Suprapubic skin (tissue), 4 donors: ENCODE measurements at regions not wholly inside any gene's neighbourhood (a gene's known extent, or its start where the extent isn't known, plus 50 kb on each side); places are given as distances from the start of the nearest gene placed in this dataset.

Experiments
- DNase-seq, 2 donors: peaks; one replicate each; pipeline ENCODE4 v3.0.0-alpha.2; 2019; ENCODE audit warnings: low spot score in 2 of 2
- H3K27ac ChIP-seq: fragments of 200-600 bp; sonication (generic); one replicate; pipeline ENCODE4 v1.5.1; 2019
- H3K27me3 ChIP-seq: fragments of 200-600 bp; sonication (generic); one replicate; pipeline ENCODE4 v1.5.1; 2019
- H3K36me3 ChIP-seq: fragments of 200-600 bp; sonication (generic); one replicate; pipeline ENCODE4 v1.5.1; 2019
- H3K4me1 ChIP-seq: fragments of 200-600 bp; sonication (generic); one replicate; pipeline ENCODE4 v1.5.1; 2019
- H3K4me3 ChIP-seq: fragments of 200-600 bp; sonication (generic); one replicate; pipeline ENCODE4 v1.5.1; 2019; ENCODE audit warnings: mild to moderate bottlenecking
- H3K9me3 ChIP-seq: fragments of 200-600 bp; sonication (generic); one replicate; pipeline ENCODE4 v1.5.1; 2019
- CTCF ChIP-seq, 2 donors: fragments of 200-600 bp in 1 of 2; fragments of 450-650 bp in 1 of 2; sonication (generic) in 1 of 2; IDR thresholded peaks; one replicate each; pipeline ENCODE4 v1.5.1; 2016 to 2019; ENCODE audit warnings: antibody characterized with exemption in 2 of 2, mild to moderate bottlenecking in 1 of 2, moderate library complexity in 1 of 2
- EP300 ChIP-seq: sonication (generic); formaldehyde crosslinking; IDR thresholded peaks from one replicate; pipeline ENCODE4 v1.6.1; 2017; ENCODE audit warnings: antibody characterized with exemption
- POLR2A ChIP-seq, 2 donors: fragments of 450-650 bp; IDR thresholded peaks; one replicate each; pipeline ENCODE4 v1.6.1; 2017; ENCODE audit warnings: antibody characterized with exemption in 2 of 2, mild to moderate bottlenecking in 2 of 2, moderate library complexity in 2 of 2
- POLR2AphosphoS5 ChIP-seq, 3 donors: sonication (generic); formaldehyde crosslinking; IDR thresholded peaks; one replicate each; pipeline ENCODE4 v1.6.1; 2017; ENCODE audit warnings: antibody characterized with exemption in 3 of 3
- WGBS: methylation state at CpG from one replicate; pipeline ENCODE4 v1.1.5; 2018; 5-methylcytosine and 5-hydroxymethylcytosine counted together

DNA sequence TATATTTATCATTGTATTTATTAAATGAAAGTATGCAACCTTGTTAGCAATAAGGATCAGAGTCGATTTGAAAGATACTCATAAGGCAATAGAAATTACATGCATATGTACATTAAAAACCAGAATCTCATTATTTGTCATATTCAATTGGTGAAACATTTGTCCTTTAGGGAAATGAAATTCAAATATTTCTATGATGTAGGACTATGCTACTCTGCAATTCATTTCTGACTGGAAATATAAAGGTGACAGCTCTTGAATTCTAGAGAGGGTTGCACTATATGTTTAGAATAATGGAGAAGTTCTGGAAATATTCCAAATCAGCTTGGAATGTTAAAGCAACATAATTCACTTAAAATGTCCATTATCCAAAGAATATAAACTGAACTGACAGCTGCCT lies 1519.8 kb downstream of the ARAP2 start:
- Histone ChIP-seq H3K4me1 (peaks cover 3% of the 10 kb centered on the region), H3K36me3 (no peaks in the 10 kb centered on the region), H3K27me3 (no peaks in the 10 kb centered on the region), H3K27ac (no peak overlapping the region), H3K9me3 (no peaks in the 10 kb centered on the region), H3K4me3 (no peak overlapping the region)
- TF ChIP-seq POLR2A (IDR thresholded peaks at IDR 0.05): no peak
- TF ChIP-seq EP300: no peak
- TF ChIP-seq CTCF (IDR thresholded peaks at IDR 0.05): no peak
- TF ChIP-seq POLR2AphosphoS5 (IDR thresholded peaks at IDR 0.05): no peak
- WGBS: 62% methylated on average over 1 of the region's 1 CpG
- no peak for DNase-seq

DNA sequence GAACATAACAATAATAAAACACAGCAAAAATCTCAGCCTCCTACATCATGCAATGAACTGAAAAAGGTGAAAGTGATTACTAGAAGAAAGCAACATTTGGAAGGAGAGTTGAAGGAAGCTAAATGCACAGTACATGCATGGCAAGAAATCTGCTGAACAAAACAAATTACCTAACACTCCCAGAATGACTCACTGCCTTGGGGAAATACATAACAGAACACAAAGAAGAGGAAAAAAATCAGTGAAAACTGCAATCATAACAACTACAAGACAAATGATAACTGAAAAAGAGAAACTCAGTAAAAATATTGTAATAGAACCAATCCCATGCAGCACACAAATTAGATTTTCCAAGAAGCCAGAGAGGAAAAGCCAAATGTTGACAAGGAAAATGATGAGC lies 1513.2 kb downstream of the ARAP2 start:
- no peaks in the 10 kb centered on the region for H3K9me3 ChIP-seq
- H3K27me3 ChIP-seq: no peaks in the 10 kb centered on the region
- TF ChIP-seq EP300 (no peak), POLR2A (IDR thresholded peaks at IDR 0.05) (no peak)
- peaks cover 17% of the 10 kb centered on the region for H3K4me1 ChIP-seq
- peak overlapping the region; percentile 23 for H3K27ac ChIP-seq
- no peak for DNase-seq
- H3K36me3 ChIP-seq: no peaks in the 10 kb centered on the region
- H3K4me3 ChIP-seq: no peak overlapping the region

DNA sequence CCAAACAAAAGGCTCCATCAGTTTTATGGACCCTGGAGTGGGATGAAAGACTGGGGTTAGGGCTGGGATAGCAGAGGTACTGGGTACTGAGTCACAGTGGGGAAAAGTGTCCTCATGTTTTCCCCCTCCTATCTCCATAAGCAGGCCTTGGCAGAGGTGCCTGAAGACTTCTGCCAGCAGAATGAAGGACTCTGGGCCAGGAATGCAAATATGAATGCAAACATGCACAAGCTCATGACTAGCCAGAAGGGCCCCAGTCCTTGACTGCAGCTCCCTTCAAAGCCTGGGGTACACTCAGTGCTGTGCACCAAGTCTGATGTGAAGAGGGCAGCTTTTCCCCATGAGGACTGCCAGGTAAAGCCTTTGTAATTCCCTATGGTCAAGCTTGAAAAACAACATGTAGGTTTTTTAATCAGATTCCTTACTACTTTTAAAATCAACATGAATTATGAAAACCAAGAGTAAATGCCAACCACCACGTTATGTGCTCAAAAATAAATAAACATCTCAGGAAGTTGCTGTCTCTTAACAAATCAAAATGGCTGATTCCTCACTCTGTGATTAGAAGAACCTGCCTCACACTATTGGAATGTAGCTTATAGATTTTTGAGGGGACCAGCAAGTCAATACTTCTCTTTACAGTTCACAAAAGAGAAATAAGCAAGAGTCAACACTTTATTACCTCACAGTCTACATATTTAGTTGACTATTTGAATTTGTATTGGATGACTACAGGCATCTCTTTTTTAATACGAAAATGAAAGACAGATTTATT lies 1512.0 kb downstream of the ARAP2 start:
- peaks cover 17% of the 10 kb centered on the region for H3K4me1 ChIP-seq
- H3K36me3 ChIP-seq: no peaks in the 10 kb centered on the region
- no peak for DNase-seq
- H3K9me3 ChIP-seq: no peaks in the 10 kb centered on the region
- no peak for TF ChIP-seq CTCF (IDR thresholded peaks at IDR 0.05)
- TF ChIP-seq POLR2AphosphoS5 (IDR thresholded peaks at IDR 0.05): no peak
- no peak for TF ChIP-seq EP300
- no peak for TF ChIP-seq POLR2A (IDR thresholded peaks at IDR 0.05)
- no peaks in the 10 kb centered on the region for H3K27me3 ChIP-seq
- H3K4me3 ChIP-seq: no peak overlapping the region
- 32% methylated on average over 2 of the region's 2 CpGs for WGBS
- H3K27ac ChIP-seq: no peak overlapping the region

DNA sequence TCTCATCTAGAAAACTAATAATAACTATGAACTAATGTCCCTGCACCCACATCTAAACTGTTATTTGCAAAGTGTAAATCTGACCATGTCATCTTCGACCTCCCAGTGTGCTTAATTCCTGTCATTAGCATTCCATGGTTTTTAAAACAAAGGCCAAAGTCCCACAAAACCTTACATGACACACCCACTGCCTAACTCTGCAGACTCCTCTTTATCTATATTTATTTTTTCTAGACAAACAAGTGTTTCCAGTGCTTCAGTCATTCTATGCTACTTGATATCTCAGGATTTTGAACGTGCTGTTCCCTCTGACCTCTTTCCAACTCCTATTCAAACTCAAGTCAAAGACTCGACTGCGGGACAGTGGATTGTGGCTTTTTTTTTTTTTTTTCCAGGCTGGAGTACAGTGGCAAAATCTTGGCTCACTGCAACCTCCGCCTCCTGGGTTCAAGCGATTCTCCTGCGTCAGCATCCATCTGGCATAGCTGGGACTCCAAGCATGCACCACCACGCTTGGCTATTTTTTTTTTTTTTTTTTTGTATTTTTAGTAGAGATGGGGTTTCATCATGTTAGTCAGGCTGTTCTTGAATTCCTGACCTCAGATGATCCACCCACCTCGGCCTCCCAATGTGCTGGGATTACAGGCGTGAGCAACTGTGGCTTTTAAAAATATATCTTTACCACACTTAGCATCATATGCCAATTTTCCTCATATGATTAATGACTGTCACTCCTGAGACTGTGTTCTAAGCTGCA lies 1511.0 kb downstream of the ARAP2 start:
- no peaks in the 10 kb centered on the region for H3K27me3 ChIP-seq
- no peak overlapping the region for H3K27ac ChIP-seq
- H3K36me3 ChIP-seq: no peaks in the 10 kb centered on the region
- TF ChIP-seq EP300: no peak
- TF ChIP-seq POLR2AphosphoS5 (IDR thresholded peaks at IDR 0.05): no peak
- TF ChIP-seq POLR2A (IDR thresholded peaks at IDR 0.05): no peak
- TF ChIP-seq CTCF (IDR thresholded peaks at IDR 0.05): no peak
- peaks cover 17% of the 10 kb centered on the region for H3K4me1 ChIP-seq
- no peak for DNase-seq
- no peak overlapping the region for H3K4me3 ChIP-seq
- H3K9me3 ChIP-seq: no peaks in the 10 kb centered on the region
- WGBS: 40% methylated on average over 10 of the region's 10 CpGs

DNA sequence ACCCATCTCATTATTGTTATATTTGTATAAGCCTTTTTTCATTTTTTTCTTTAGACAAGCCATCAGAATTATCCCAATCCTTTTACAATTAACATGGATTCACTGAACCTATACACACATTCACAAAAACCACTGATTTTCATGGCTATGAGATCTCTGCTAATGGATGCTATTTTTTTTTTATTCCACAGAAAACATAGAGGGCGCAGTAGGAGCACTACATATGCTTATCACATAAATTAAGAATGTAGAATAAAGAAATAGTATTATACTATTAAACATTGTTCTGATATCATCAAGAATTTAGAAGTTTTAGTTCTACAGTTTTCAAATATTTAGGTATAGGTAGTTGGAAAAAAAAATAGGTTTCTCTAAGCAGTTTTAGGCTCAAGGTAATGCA lies 1477.4 kb downstream of the ARAP2 start:
- Histone ChIP-seq H3K27ac (no peak overlapping the region), H3K36me3 (no peaks in the 10 kb centered on the region), H3K9me3 (no peaks in the 10 kb centered on the region), H3K27me3 (no peaks in the 10 kb centered on the region), H3K4me1 (no peaks in the 10 kb centered on the region), H3K4me3 (no peak overlapping the region)
- no peak for DNase-seq
- WGBS: 65% methylated on average over 1 of the region's 1 CpG
- TF ChIP-seq POLR2A (IDR thresholded peaks at IDR 0.05) (no peak), EP300 (no peak), CTCF (IDR thresholded peaks at IDR 0.05) (no peak), POLR2AphosphoS5 (IDR thresholded peaks at IDR 0.05) (no peak)
